Endothelial cell of umbilical vein (primary cell): ENCODE measurements at regions not wholly inside any gene's neighbourhood (a gene's known extent, or its start where the extent isn't known, plus 50 kb on each side); places are given as distances from the start of the nearest gene placed in this dataset.

Source experiments
- EZH2 ChIP-seq: IDR thresholded peaks from 2 replicates; pipeline ENCODE4 v1.6.1; 2012; ENCODE audit warnings: borderline replicate concordance, low read depth, mild to moderate bottlenecking, moderate library complexity, low read length, inconsistent platforms; ENCODE audit not compliant: severe bottlenecking
- POLR2A ChIP-seq: IDR thresholded peaks from 2 replicates; pipeline ENCODE4 v1.6.1; 2012; ENCODE audit warnings: low read depth, mild to moderate bottlenecking, control low read depth, low read length

DNA sequence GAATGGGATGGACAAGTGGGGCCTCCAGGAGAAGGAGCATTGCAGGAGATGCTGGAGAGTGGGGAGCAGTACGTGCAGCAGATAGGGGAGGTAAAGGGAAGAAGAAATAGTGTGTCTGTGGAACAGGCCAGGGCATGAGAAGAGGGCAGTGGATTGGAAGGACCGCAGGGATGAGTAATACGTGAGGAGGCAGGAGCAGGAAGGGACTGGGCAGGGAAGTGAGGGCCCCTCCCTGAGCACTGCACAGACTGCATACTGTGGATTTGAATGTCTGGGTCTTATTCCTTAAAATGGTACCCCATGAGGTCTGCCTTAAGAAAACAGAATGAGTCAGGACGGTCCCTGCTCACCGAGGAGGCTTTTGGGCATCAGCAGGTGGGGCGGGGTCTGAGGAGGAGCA lies 210.0 kb upstream of the NDN start:
- no peak for TF ChIP-seq POLR2A
- no peak for TF ChIP-seq EZH2
